Nephron (organoid): ENCODE measurements at regions not wholly inside any gene's neighbourhood (a gene's known extent, or its start where the extent isn't known, plus 50 kb on each side); places are given as distances from the start of the nearest gene placed in this dataset.

ENCODE experiments used
- H3K27ac Mint-ChIP-seq, 3 experiments: 2 replicates each; pipeline ENCODE4 v1.8.0; 2020; ENCODE audit warnings: mixed read lengths in 3 of 3, mild to moderate bottlenecking in 2 of 3, moderate library complexity in 1 of 3
- H3K27me3 Mint-ChIP-seq: 2 replicates; pipeline ENCODE4 v1.8.0; 2021; ENCODE audit warnings: low read depth, mild to moderate bottlenecking, moderate library complexity, mixed read lengths
- H3K36me3 Mint-ChIP-seq: 2 replicates; pipeline ENCODE4 v1.8.0; 2020; ENCODE audit warnings: low read depth, mixed read lengths
- H3K4me1 Mint-ChIP-seq: 2 replicates; pipeline ENCODE4 v1.8.0; 2020; ENCODE audit warnings: mixed read lengths
- H3K4me3 Mint-ChIP-seq, 3 experiments: 2 replicates each; pipeline ENCODE4 v1.8.0; 2020; ENCODE audit warnings: mild to moderate bottlenecking in 3 of 3, mixed read lengths in 3 of 3, moderate library complexity in 2 of 3
- H3K9me3 Mint-ChIP-seq: 2 replicates; pipeline ENCODE4 v1.8.0; 2020; ENCODE audit warnings: mixed read lengths
- CTCF ChIP-seq, 3 experiments: fragments of 200-600 bp; sonication (generic); IDR thresholded peaks; one replicate each; pipeline ENCODE4 v1.5.0; 2021; ENCODE audit warnings: antibody characterized with exemption in 3 of 3; ENCODE audit not compliant: unreplicated experiment in 3 of 3

DNA sequence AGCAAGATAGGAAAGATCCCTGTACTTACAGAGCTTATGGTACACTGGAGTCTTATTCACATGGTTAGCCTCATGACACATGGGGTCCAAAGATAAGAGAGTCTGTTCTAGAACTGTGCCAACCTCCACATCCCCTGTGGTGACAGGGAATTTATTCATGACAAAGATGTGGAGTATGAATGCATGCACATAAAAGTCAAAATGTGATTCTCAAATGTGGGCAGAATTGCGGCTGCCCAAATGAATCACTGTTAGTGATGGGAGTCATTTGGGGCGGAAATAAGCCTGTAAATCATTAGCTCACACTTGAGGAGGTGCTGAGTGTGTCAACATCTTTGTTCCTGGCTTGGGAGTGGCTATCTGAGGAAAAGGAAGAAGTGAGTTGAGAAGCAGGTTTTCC, 560.6 kb downstream of the SLC4A3 start:
- no peak overlapping the region for H3K27ac Mint-ChIP-seq
- TF ChIP-seq CTCF (IDR thresholded peaks at IDR 0.05; ENCODE audit: unreplicated experiment in 3 of 3): no peak
- no peaks in the 10 kb centered on the region for H3K4me1 Mint-ChIP-seq
- H3K27me3 Mint-ChIP-seq: peaks cover 5% of the 10 kb centered on the region
- peaks cover 14% of the 10 kb centered on the region for H3K9me3 Mint-ChIP-seq
- H3K36me3 Mint-ChIP-seq: peaks cover 8% of the 10 kb centered on the region
- H3K4me3 Mint-ChIP-seq: no peak overlapping the region

DNA sequence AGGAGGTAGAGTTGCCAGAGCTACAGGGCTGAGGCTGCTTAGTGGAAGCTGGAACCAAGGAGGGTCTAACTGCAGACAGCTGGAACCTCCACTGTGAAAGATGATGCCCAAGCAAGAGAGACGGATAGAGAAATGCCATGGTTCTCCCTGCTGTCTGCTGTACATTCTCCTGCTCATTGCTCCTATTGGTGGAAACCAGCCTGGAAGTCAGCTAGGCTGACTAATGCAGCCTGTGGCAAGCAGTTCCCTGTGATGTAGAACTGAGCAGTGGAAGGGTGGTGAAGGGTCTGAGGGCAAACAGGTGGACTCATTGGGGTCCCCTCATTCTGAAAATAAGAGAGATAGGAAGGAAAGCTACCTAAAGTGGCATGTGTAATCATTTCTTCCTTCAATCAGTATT, 563.6 kb downstream of the SLC4A3 start:
- no peak overlapping the region for H3K4me3 Mint-ChIP-seq
- peaks cover 5% of the 10 kb centered on the region for H3K27me3 Mint-ChIP-seq
- H3K36me3 Mint-ChIP-seq: peaks cover 8% of the 10 kb centered on the region
- TF ChIP-seq CTCF (IDR thresholded peaks at IDR 0.05; ENCODE audit: unreplicated experiment in 3 of 3): no peak
- H3K4me1 Mint-ChIP-seq: no peaks in the 10 kb centered on the region
- H3K27ac Mint-ChIP-seq: no peak overlapping the region
- H3K9me3 Mint-ChIP-seq: peaks cover 23% of the 10 kb centered on the region

DNA sequence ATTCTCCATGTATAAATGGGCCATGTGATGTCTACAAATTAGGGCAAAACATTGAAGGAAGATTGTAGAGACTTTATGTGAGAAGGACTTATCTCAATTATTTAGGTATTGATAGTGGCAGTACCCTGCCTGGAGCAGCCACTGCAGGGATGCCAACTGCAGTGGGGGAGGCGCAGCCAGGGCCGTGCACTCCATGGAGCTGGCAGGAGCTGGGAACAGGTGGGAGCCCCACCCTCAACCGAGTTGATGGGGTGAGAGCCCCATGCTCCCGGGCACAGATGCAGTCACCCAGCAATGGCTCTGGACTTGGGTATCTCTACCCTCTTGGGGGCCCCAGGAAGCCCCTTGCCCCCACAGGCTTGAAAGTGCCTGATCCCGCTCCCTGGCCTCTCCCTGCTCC, 564.3 kb downstream of the SLC4A3 start:
- Mint-ChIP-seq H3K4me1 (no peaks in the 10 kb centered on the region), H3K4me3 (no peak overlapping the region), H3K27ac (no peak overlapping the region)

DNA sequence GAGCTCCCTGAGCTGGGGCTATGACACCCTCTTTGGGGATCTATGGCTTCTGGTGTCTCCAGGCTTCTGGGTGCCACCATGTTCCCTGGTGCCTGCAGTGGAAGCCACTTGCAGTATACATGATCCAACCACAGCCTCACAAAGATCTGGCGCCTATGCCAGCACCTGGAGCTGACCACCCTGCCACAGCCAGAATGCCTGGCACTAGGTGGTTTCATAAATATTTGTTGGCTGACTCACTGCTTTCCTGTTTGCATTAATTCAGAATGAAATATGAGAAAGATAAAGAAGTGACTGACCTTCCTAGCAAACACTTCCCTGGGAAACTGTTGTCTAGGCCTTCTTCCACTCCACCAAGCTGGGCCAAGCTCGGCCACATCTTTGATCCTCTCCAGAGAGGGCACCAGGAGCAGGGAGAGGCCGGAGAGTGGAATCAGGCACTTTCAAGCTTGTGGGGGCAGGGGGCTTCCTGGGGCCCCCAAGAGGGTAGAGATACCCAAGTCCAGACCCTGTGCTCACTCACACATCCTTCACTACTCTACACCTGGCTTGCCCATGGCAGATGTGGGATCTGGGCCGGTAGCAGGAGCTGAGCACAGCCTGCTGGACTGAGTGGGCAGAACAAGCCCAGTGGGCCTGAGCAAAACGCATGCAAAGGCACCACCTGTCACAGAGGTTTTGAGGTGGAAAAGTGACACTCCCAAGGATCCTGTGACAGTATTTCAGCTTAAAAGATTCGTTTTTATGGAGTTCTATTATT, 565.7 kb downstream of the SLC4A3 start:
- Mint-ChIP-seq H3K4me3 (no peak overlapping the region), H3K27ac (no peak overlapping the region), H3K27me3 (peaks cover 5% of the 10 kb centered on the region), H3K9me3 (peaks cover 23% of the 10 kb centered on the region), H3K36me3 (peaks cover 8% of the 10 kb centered on the region), H3K4me1 (peaks cover 4% of the 10 kb centered on the region)
- no peak for TF ChIP-seq CTCF (IDR thresholded peaks at IDR 0.05; ENCODE audit: unreplicated experiment in 3 of 3)

More for the DNA sequence above, 564.3 kb downstream of the SLC4A3 start:
- H3K9me3 Mint-ChIP-seq: peaks cover 23% of the 10 kb centered on the region
- peaks cover 8% of the 10 kb centered on the region for H3K36me3 Mint-ChIP-seq
- no peak for TF ChIP-seq CTCF (IDR thresholded peaks at IDR 0.05; ENCODE audit: unreplicated experiment in 3 of 3)
- H3K27me3 Mint-ChIP-seq: peaks cover 5% of the 10 kb centered on the region

DNA sequence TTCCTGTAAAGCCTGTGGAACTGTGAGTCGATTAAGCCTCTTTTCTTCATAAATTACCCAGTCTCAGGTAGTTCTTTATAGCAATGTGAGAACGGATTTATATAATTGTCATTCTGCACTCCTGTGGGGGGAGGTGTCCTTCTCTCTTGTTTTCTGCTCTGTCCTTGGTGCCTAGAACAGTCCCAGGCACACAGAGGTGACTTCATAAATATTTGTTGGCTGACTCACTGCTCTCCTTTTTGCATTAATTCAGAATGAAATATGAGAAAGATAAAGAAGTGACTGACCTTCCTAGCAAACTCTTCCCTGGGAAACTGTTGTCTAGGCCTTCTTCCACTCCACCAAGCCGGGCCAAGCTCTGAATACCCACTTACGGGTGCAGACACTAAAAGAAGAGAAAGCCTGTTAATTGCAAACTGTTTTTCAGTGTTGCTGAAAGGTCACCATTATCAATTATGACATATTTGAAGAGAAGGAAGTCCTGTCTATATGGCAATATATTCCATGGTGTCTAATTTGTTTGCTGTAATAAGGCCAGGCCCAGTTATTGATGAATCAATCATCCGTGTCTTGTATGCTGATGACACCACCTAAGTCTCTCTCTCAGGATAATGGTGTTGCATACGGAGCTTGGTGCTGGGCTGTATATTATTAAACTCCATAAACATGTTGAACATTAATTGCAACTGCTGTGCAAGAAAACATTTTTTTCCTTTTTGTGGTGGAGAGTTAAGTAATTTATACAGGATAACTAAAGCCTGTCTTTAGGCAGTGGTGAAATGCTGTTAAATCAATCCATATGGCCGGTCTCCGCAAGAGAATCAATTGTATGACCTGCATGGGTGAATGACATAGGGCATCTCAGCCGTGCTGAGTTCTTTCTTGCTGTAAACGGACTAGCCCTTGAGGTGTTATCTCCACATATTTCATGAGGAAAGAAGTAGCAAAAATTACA, 567.5 kb downstream of the SLC4A3 start:
- Mint-ChIP-seq H3K36me3 (peaks cover 8% of the 10 kb centered on the region), H3K27ac (peak overlapping the region in 1 of 3 experiments; percentile 15), H3K4me1 (peaks cover 21% of the 10 kb centered on the region), H3K27me3 (peaks cover 5% of the 10 kb centered on the region), H3K4me3 (no peak overlapping the region), H3K9me3 (peaks cover 23% of the 10 kb centered on the region)
- TF ChIP-seq CTCF (IDR thresholded peaks at IDR 0.05; ENCODE audit: unreplicated experiment in 3 of 3): no peak
